HepG2 (cell line): ENCODE measurements at regions not wholly inside any gene's neighbourhood (a gene's known extent, or its start where the extent isn't known, plus 50 kb on each side); places are given as distances from the start of the nearest gene placed in this dataset.

ENCODE experiments used
- ATAC-seq: fragments of 200-7000 bp; cut with Tn5 transposase; 3 replicates; pipeline ENCODE4 v1.9.1; 2020; ENCODE audit warnings: mild to moderate bottlenecking, moderate library complexity
- BruUV-seq: library from RNA; stranded (reverse); fragments of 400-500 nt; replicated peaks from 2 replicates; lab custom pipeline; 2021; lab: Mats Ljungman, UMichigan
- CTCF ChIA-PET: fragments of 300-600 bp; formaldehyde crosslinking; extraction: SDS; loops from one replicate; lab custom pipeline; 2021; ENCODE audit warnings: low total read pairs, inconsistent platforms, low intra/inter-chr PET ratio; lab: Yijun Ruan, JAX
- POLR2A ChIA-PET: fragments of 350-600 bp; sonication (Branson Sonifier 250); formaldehyde crosslinking; loops from one replicate; lab custom pipeline; 2020; ENCODE audit warnings: antibody characterized with exemption, inconsistent platforms; lab: Yijun Ruan, JAX
- DNase-seq: peaks from one replicate; pipeline ENCODE4 v3.0.0-alpha.2; 2015; ENCODE audit warnings: low spot score
- FAIRE-seq: peaks from 3 replicates; lab custom pipeline; 2011; peaks lifted over from hg19 to GRCh38; lab: Jason Lieb, UNC
- H2AFZ ChIP-seq: one replicate; pipeline ENCODE4 v1.6.1; 2011; ENCODE audit warnings: low read length, inconsistent platforms
- H3K27ac ChIP-seq: fragments of 300-600 bp; 3 replicates; pipeline ENCODE4 v1.8.0; 2011; ENCODE audit warnings: mixed run types, mild to moderate bottlenecking, mixed read lengths, low read length, inconsistent platforms; ENCODE audit not compliant: insufficient read depth; ENCODE audit errors: extremely low read length
- H3K27me3 ChIP-seq, 2 experiments: fragments of 200-600 bp in 1 of 2; 2 replicates in 1 of 2; 3 replicates in 1 of 2; pipeline versions ENCODE4 v1.6.0 to v1.8.0; 2011; ENCODE audit warnings: low read length in 2 of 2, mild to moderate bottlenecking in 2 of 2, moderate library complexity in 2 of 2, inconsistent platforms in 1 of 2; ENCODE audit not compliant: insufficient read depth in 2 of 2, control insufficient read depth in 1 of 2
- H3K36me3 ChIP-seq, 2 experiments: fragments of 200-600 bp in 1 of 2; replicated peaks in 1 of 2; 2 replicates in 1 of 2; 3 replicates in 1 of 2; pipeline versions ENCODE4 v1.5.1 to v1.8.0; 2011; ENCODE audit warnings: low read length in 2 of 2, inconsistent platforms in 1 of 2; ENCODE audit not compliant: insufficient read depth in 2 of 2, control insufficient read depth in 1 of 2
- H3K4me1 ChIP-seq: 2 replicates; pipeline ENCODE4 v1.5.1; 2012; ENCODE audit warnings: low read length, inconsistent platforms; ENCODE audit not compliant: insufficient read depth
- H3K4me2 ChIP-seq: 2 replicates; pipeline ENCODE4 v1.6.0; 2011; ENCODE audit warnings: low read depth, low read length, inconsistent platforms
- H3K4me3 ChIP-seq, 3 experiments: fragments of 200-600 bp in 1 of 3; sonication (generic), shearing (Covaris generic) in 1 of 3; replicated peaks in 1 of 3; 2 replicates each; pipeline ENCODE4 v1.5.1; 2011 to 2016; ENCODE audit warnings: low read length in 3 of 3, inconsistent platforms in 2 of 3, low read depth in 2 of 3, mild to moderate bottlenecking in 2 of 3, control low read depth in 1 of 3, mixed read lengths in 1 of 3; ENCODE audit not compliant: insufficient read depth in 1 of 3
- H3K79me2 ChIP-seq: one replicate; pipeline ENCODE4 v1.6.1; 2011; ENCODE audit warnings: low read length, inconsistent platforms; ENCODE audit not compliant: insufficient read depth
- H3K9ac ChIP-seq: 2 replicates; pipeline ENCODE4 v1.6.0; 2011; ENCODE audit warnings: mild to moderate bottlenecking, low read depth, low read length, inconsistent platforms; ENCODE audit not compliant: insufficient read depth
- H3K9me3 ChIP-seq: 2 replicates; pipeline ENCODE4 v1.5.1; 2012; ENCODE audit warnings: mild to moderate bottlenecking, low read length
- H4K20me1 ChIP-seq: 2 replicates; pipeline ENCODE4 v1.6.0; 2011; ENCODE audit warnings: inconsistent platforms, mild to moderate bottlenecking, low read length, moderate library complexity; ENCODE audit not compliant: insufficient read depth
- DPF2 ChIP-seq: sonication (generic); formaldehyde crosslinking; IDR thresholded peaks from 2 replicates; pipeline ENCODE4 v1.4.0; 2020; ENCODE audit warnings: mild to moderate bottlenecking, low read depth, missing genetic modification reagents, borderline replicate concordance
- MZF1 ChIP-seq: sonication (generic); formaldehyde crosslinking; IDR thresholded peaks from 2 replicates; pipeline ENCODE4 v1.8.1; 2023; ENCODE audit warnings: mild to moderate bottlenecking, missing genetic modification reagents, borderline replicate concordance
- NKX3-1 ChIP-seq: sonication (generic); formaldehyde crosslinking; IDR thresholded peaks from 2 replicates; pipeline ENCODE4 v1.5.0; 2020; ENCODE audit warnings: missing genetic modification reagents
- PHF5A ChIP-seq: IDR thresholded peaks from one replicate; pipeline ENCODE4 v1.6.1; 2018; ENCODE audit warnings: low read depth, missing genetic modification reagents; ENCODE audit not compliant: unreplicated experiment
- SYNCRIP ChIP-seq: fragments of 200-400 bp; formaldehyde crosslinking; IDR thresholded peaks from 2 replicates; pipeline ENCODE4 v1.6.1; 2018; ENCODE audit warnings: mild to moderate bottlenecking, low read depth, low read length; ENCODE audit not compliant: insufficient read depth
- TCF12 ChIP-seq, 2 experiments: fragments of 450-650 bp in 1 of 2; sonication (generic) in 1 of 2; formaldehyde crosslinking in 1 of 2; IDR thresholded peaks; 2 replicates each; pipeline versions ENCODE4 v1.6.1 to v1.8.0; 2017 to 2022; ENCODE audit warnings: antibody characterized with exemption in 1 of 2, mild to moderate bottlenecking in 1 of 2, missing genetic modification reagents in 1 of 2, moderate library complexity in 1 of 2
- ZBTB26 ChIP-seq: IDR thresholded peaks from 2 replicates; pipeline ENCODE4 v1.6.1; 2016; ENCODE audit warnings: missing compliant biosample characterization, missing genetic modification reagents, borderline replicate concordance
- ZNF317 ChIP-seq: sonication (generic); formaldehyde crosslinking; IDR thresholded peaks from 2 replicates; pipeline ENCODE4 v1.5.0; 2020; ENCODE audit warnings: mild to moderate bottlenecking, missing genetic modification reagents
- ZNF451 ChIP-seq: sonication (generic); formaldehyde crosslinking; IDR thresholded peaks from 2 replicates; pipeline ENCODE4 v1.5.0; 2020; ENCODE audit warnings: mild to moderate bottlenecking, missing genetic modification reagents
- ZNF557 ChIP-seq: sonication (generic); formaldehyde crosslinking; IDR thresholded peaks from 2 replicates; pipeline ENCODE4 v1.4.0; 2020; ENCODE audit warnings: missing genetic modification reagents
- ZSCAN20 ChIP-seq: sonication (generic); formaldehyde crosslinking; IDR thresholded peaks from 2 replicates; pipeline ENCODE4 v1.4.0; 2020; ENCODE audit warnings: missing genetic modification reagents, mild to moderate bottlenecking, borderline replicate concordance
- WGBS: methylation state at CpG from one replicate; pipeline ENCODE4 v1.1.6; 2017; ENCODE audit warnings: low lambda C conversion rate; 5-methylcytosine and 5-hydroxymethylcytosine counted together
- in situ Hi-C: cut with HindIII; loops from 2 replicates; pipeline ENCODE4 v1.10.0; 2017; ENCODE audit warnings: low pct_unique_long_range_greater_than_20kb; ENCODE audit not compliant: extremely low pct_ligation_motif_present
- intact Hi-C: fragments of 100-400 bp; cut with micrococcal nuclease; formaldehyde crosslinking; loops from one replicate; pipeline ENCODE4 v1.10.0; 2022; ENCODE audit not compliant: unreplicated experiment
- TF ChIP-seq, protein P1 (sequence below): IDR thresholded peaks from 2 replicates; pipeline ENCODE4 v1.4.0; 2020; ENCODE audit warnings: mild to moderate bottlenecking, missing genetic modification reagents

- 29% methylated on average over 6 of the region's 6 CpGs for WGBS
- H3K79me2 ChIP-seq = no peaks in the 10 kb centered on the region
- intact Hi-C loops = no loop called here
- H3K4me2 ChIP-seq = no peak overlapping the region
- POLR2A ChIA-PET = no interaction called here
- ATAC-seq (no peak), DNase-seq (no peak)
- H3K36me3 ChIP-seq = no peaks in the 10 kb centered on the region
- peaks cover 12% of the 10 kb centered on the region; the same call in 1 of the 2 replicates for H3K9me3 ChIP-seq
- H3K27me3 ChIP-seq = no peaks in the 10 kb centered on the region
- no peak for TF ChIP-seq NKX3-1 (CRISPR knock-in tag)
- TF ChIP-seq DPF2 (CRISPR knock-in tag) = no peak
- no peak for TF ChIP-seq ZSCAN20 (CRISPR knock-in tag)
- TF ChIP-seq ZNF557 = no peak
- TF ChIP-seq ZBTB26 = no peak
- TF ChIP-seq, protein P1, sequence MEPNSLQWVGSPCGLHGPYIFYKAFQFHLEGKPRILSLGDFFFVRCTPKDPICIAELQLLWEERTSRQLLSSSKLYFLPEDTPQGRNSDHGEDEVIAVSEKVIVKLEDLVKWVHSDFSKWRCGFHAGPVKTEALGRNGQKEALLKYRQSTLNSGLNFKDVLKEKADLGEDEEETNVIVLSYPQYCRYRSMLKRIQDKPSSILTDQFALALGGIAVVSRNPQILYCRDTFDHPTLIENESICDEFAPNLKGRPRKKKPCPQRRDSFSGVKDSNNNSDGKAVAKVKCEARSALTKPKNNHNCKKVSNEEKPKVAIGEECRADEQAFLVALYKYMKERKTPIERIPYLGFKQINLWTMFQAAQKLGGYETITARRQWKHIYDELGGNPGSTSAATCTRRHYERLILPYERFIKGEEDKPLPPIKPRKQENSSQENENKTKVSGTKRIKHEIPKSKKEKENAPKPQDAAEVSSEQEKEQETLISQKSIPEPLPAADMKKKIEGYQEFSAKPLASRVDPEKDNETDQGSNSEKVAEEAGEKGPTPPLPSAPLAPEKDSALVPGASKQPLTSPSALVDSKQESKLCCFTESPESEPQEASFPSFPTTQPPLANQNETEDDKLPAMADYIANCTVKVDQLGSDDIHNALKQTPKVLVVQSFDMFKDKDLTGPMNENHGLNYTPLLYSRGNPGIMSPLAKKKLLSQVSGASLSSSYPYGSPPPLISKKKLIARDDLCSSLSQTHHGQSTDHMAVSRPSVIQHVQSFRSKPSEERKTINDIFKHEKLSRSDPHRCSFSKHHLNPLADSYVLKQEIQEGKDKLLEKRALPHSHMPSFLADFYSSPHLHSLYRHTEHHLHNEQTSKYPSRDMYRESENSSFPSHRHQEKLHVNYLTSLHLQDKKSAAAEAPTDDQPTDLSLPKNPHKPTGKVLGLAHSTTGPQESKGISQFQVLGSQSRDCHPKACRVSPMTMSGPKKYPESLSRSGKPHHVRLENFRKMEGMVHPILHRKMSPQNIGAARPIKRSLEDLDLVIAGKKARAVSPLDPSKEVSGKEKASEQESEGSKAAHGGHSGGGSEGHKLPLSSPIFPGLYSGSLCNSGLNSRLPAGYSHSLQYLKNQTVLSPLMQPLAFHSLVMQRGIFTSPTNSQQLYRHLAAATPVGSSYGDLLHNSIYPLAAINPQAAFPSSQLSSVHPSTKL = no peak
- no peak for TF ChIP-seq PHF5A (CRISPR knock-in tag)
- no peak for TF ChIP-seq SYNCRIP
- no peak for TF ChIP-seq MZF1 (CRISPR knock-in tag)
- no peak for TF ChIP-seq TCF12 (IDR thresholded peaks at IDR 0.05)
- TF ChIP-seq TCF12 (CRISPR knock-in tag; IDR thresholded peaks at IDR 0.05) = no peak
- TF ChIP-seq ZNF317 = no peak
- no peak for TF ChIP-seq ZNF451 (CRISPR knock-in tag)
- TF ChIP-seq, all 625 proteins: peak for 0
- Histone ChIP-seq H3K4me3 (no peak overlapping the region), H2AFZ (no peak overlapping the region), H4K20me1 (no peaks in the 10 kb centered on the region), H3K4me1 (no peaks in the 10 kb centered on the region), H3K27ac (no peak overlapping the region), H3K9ac (no peak overlapping the region)
- FAIRE-seq = no peak
- CTCF ChIA-PET = no interaction called here
- BruUV-seq = no TSS peak
- in situ Hi-C loops = no loop called here
Observed at GRCh38 chr2:107020392-107020791, 134.4 kb upstream of the ST6GAL2 start.
